SK-N-SH (cell line): ENCODE measurements at regions not wholly inside any gene's neighbourhood (a gene's known extent, or its start where the extent isn't known, plus 50 kb on each side); places are given as distances from the start of the nearest gene placed in this dataset.

Source experiments
- CTCF ChIA-PET: fragments of 300-600, 350-600 bp; formaldehyde crosslinking; extraction: SDS; loops from one replicate; lab custom pipeline; 2021; lab: Yijun Ruan, JAX
- POLR2A ChIA-PET: fragments of 350-600 bp; sonication (Branson Sonifier 250); formaldehyde crosslinking; extraction: SDS; loops from one replicate; lab custom pipeline; 2020; ENCODE audit warnings: antibody characterized with exemption, inconsistent platforms; lab: Yijun Ruan, JAX
- DNase-seq: peaks from one replicate; pipeline ENCODE4 v3.0.0; 2012
- H2AFZ ChIP-seq: fragments of 200-600 bp; sonication (generic); 2 replicates; pipeline ENCODE4 v1.8.1; 2016; ENCODE audit warnings: antibody characterized with exemption, mild to moderate bottlenecking, low read depth
- H3F3A ChIP-seq: fragments of 200-600 bp; sonication (generic); replicated peaks from 2 replicates; pipeline ENCODE3; 2016; ENCODE audit warnings: antibody characterized with exemption, mild to moderate bottlenecking; ENCODE audit not compliant: insufficient read depth
- H3K27ac ChIP-seq, 2 experiments: fragments of 200-500 bp in 1 of 2; fragments of 200-600 bp in 1 of 2; sonication (Bioruptor generic) in 1 of 2; sonication (generic), shearing (Covaris generic) in 1 of 2; 2 replicates each; pipeline versions ENCODE4 v1.5.1 to v1.6.1; 2014 to 2016; ENCODE audit warnings: low read depth in 2 of 2, inconsistent platforms in 1 of 2, low read length in 1 of 2, mild to moderate bottlenecking in 1 of 2, mixed read lengths in 1 of 2
- H3K27me3 ChIP-seq: fragments of 200-600 bp; sonication (generic), shearing (Covaris generic); 2 replicates; pipeline ENCODE4 v1.6.1; 2016; ENCODE audit warnings: mixed run types; ENCODE audit not compliant: insufficient read depth
- H3K36me3 ChIP-seq, 2 experiments: fragments of 200-500 bp in 1 of 2; fragments of 200-600 bp in 1 of 2; sonication (Bioruptor generic) in 1 of 2; sonication (generic) in 1 of 2; replicated peaks in 1 of 2; 2 replicates each; pipeline versions ENCODE3 to v1.5.1; 2014 to 2016; ENCODE audit warnings: low read length in 1 of 2, mild to moderate bottlenecking in 1 of 2; ENCODE audit not compliant: insufficient read depth in 2 of 2, control insufficient read depth in 1 of 2
- H3K4me1 ChIP-seq, 2 experiments: fragments of 200-500 bp in 1 of 2; fragments of 200-600 bp in 1 of 2; sonication (Bioruptor generic) in 1 of 2; sonication (generic), shearing (Covaris generic) in 1 of 2; 2 replicates each; pipeline versions ENCODE4 v1.5.1 to v1.6.1; 2014 to 2016; ENCODE audit warnings: low read depth in 1 of 2, low read length in 1 of 2, mixed run types in 1 of 2; ENCODE audit not compliant: insufficient read depth in 2 of 2, control insufficient read depth in 1 of 2
- H3K4me2 ChIP-seq: fragments of 200-600 bp; sonication (generic), shearing (Covaris generic); 2 replicates; pipeline ENCODE4 v1.6.1; 2017; ENCODE audit warnings: mixed run types
- H3K4me3 ChIP-seq, 2 experiments: fragments of 200-500 bp in 1 of 2; fragments of 200-600 bp in 1 of 2; sonication (Bioruptor generic) in 1 of 2; sonication (generic), shearing (Covaris generic) in 1 of 2; 2 replicates each; pipeline versions ENCODE4 v1.5.1 to v1.8.1; 2014 to 2016; ENCODE audit warnings: low read depth in 2 of 2, inconsistent platforms in 1 of 2, low read length in 1 of 2, mild to moderate bottlenecking in 1 of 2, mixed read lengths in 1 of 2, moderate library complexity in 1 of 2
- H3K79me2 ChIP-seq: fragments of 200-600 bp; sonication (generic); 2 replicates; pipeline ENCODE4 v1.8.1; 2017; ENCODE audit warnings: mild to moderate bottlenecking; ENCODE audit not compliant: insufficient read depth
- H3K9ac ChIP-seq: fragments of 200-600 bp; sonication (generic); 2 replicates; pipeline ENCODE4 v1.6.1; 2017; ENCODE audit warnings: mixed run types
- H3K9me2 ChIP-seq: fragments of 200-600 bp; sonication (generic); 2 replicates; pipeline ENCODE4 v1.6.1; 2017; ENCODE audit warnings: mixed run types
- H3K9me3 ChIP-seq: fragments of 200-600 bp; sonication (generic); 2 replicates; pipeline ENCODE4 v1.6.1; 2017; ENCODE audit warnings: mixed run types, mild to moderate bottlenecking, moderate library complexity
- H4K20me1 ChIP-seq: fragments of 200-600 bp; sonication (generic); 2 replicates; pipeline ENCODE4 v1.6.1; 2017; ENCODE audit warnings: mild to moderate bottlenecking, mixed run types; ENCODE audit not compliant: insufficient read depth
- CHD2 ChIP-seq: fragments of 150-350 bp; IDR thresholded peaks from 2 replicates; pipeline ENCODE4 v1.6.1; 2018; ENCODE audit warnings: low read length; ENCODE audit not compliant: partially characterized antibody
- FOSL2 ChIP-seq: IDR thresholded peaks from 2 replicates; pipeline ENCODE4 v1.4.0; 2012; ENCODE audit warnings: low read depth, mild to moderate bottlenecking, moderate library complexity, borderline replicate concordance
- FOXM1 ChIP-seq: IDR thresholded peaks from 2 replicates; pipeline ENCODE4 v1.4.0; 2012; ENCODE audit warnings: low read depth, mild to moderate bottlenecking
- MXI1 ChIP-seq: IDR thresholded peaks from 2 replicates; pipeline ENCODE4 v1.6.1; 2012; ENCODE audit warnings: mild to moderate bottlenecking, low read depth, low read length, improper control_type of control experiment
- NRF1 ChIP-seq: IDR thresholded peaks from 2 replicates; pipeline ENCODE4 v1.6.1; 2012; ENCODE audit warnings: low read depth, mild to moderate bottlenecking, low read length
- PBX3 ChIP-seq: IDR thresholded peaks from 2 replicates; pipeline ENCODE4; 2012
- POLR2AphosphoS5 ChIP-seq: IDR thresholded peaks from 2 replicates; pipeline ENCODE4 v1.6.1; 2012; ENCODE audit warnings: low read depth, low read length
- RAD21 ChIP-seq: IDR thresholded peaks from 2 replicates; pipeline ENCODE4 v1.6.1; 2012; ENCODE audit warnings: mild to moderate bottlenecking, low read length
- RXRA ChIP-seq: IDR thresholded peaks from 2 replicates; pipeline ENCODE4 v1.4.0; 2012; ENCODE audit warnings: low read depth, mild to moderate bottlenecking, borderline replicate concordance
- SMC3 ChIP-seq: IDR thresholded peaks from 2 replicates; pipeline ENCODE4 v1.6.1; 2012; ENCODE audit warnings: low read depth, low read length, improper control_type of control experiment
- TAF1 ChIP-seq: IDR thresholded peaks from 2 replicates; pipeline ENCODE4 v1.6.1; 2012; ENCODE audit warnings: low read depth, mild to moderate bottlenecking, low read length, moderate library complexity, borderline replicate concordance
- TCF12 ChIP-seq: IDR thresholded peaks from 2 replicates; pipeline ENCODE4 v1.4.0; 2012
- TEAD4 ChIP-seq: IDR thresholded peaks from 2 replicates; pipeline ENCODE4 v1.4.0; 2012; ENCODE audit warnings: mild to moderate bottlenecking, borderline replicate concordance; ENCODE audit not compliant: insufficient read depth
- USF1 ChIP-seq: IDR thresholded peaks from 2 replicates; pipeline ENCODE4 v1.4.0; 2012; ENCODE audit warnings: low read depth, borderline replicate concordance
- USF2 ChIP-seq: fragments of 150-350 bp; IDR thresholded peaks from 2 replicates; pipeline ENCODE4 v1.6.1; 2017; ENCODE audit warnings: antibody characterized with exemption, low read length, low read depth, borderline replicate concordance
- YY1 ChIP-seq: IDR thresholded peaks from 2 replicates; pipeline ENCODE4 v1.4.0; 2012; ENCODE audit warnings: low read depth, mild to moderate bottlenecking
- WGBS: methylation state at CpG from one replicate; pipeline ENCODE4 v1.1.6; 2017; ENCODE audit warnings: low lambda C conversion rate; 5-methylcytosine and 5-hydroxymethylcytosine counted together
- TF ChIP-seq, protein P1 (sequence below): IDR thresholded peaks from 2 replicates; pipeline ENCODE4 v1.4.0; 2012; ENCODE audit warnings: low read depth, borderline replicate concordance
- TF ChIP-seq, protein P2 (sequence below): fragments of 200-600 bp; sonication (generic); IDR thresholded peaks from 2 replicates; pipeline ENCODE4 v1.6.1; 2017; ENCODE audit warnings: antibody characterized with exemption, mild to moderate bottlenecking, moderate library complexity

- TF ChIP-seq CHD2 = no peak
- TF ChIP-seq, protein P1, sequence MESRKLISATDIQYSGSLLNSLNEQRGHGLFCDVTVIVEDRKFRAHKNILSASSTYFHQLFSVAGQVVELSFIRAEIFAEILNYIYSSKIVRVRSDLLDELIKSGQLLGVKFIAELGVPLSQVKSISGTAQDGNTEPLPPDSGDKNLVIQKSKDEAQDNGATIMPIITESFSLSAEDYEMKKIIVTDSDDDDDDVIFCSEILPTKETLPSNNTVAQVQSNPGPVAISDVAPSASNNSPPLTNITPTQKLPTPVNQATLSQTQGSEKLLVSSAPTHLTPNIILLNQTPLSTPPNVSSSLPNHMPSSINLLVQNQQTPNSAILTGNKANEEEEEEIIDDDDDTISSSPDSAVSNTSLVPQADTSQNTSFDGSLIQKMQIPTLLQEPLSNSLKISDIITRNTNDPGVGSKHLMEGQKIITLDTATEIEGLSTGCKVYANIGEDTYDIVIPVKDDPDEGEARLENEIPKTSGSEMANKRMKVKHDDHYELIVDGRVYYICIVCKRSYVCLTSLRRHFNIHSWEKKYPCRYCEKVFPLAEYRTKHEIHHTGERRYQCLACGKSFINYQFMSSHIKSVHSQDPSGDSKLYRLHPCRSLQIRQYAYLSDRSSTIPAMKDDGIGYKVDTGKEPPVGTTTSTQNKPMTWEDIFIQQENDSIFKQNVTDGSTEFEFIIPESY = no peak
- TF ChIP-seq TEAD4 = no peak
- TF ChIP-seq SMC3 = no peak
- TF ChIP-seq, protein P2, sequence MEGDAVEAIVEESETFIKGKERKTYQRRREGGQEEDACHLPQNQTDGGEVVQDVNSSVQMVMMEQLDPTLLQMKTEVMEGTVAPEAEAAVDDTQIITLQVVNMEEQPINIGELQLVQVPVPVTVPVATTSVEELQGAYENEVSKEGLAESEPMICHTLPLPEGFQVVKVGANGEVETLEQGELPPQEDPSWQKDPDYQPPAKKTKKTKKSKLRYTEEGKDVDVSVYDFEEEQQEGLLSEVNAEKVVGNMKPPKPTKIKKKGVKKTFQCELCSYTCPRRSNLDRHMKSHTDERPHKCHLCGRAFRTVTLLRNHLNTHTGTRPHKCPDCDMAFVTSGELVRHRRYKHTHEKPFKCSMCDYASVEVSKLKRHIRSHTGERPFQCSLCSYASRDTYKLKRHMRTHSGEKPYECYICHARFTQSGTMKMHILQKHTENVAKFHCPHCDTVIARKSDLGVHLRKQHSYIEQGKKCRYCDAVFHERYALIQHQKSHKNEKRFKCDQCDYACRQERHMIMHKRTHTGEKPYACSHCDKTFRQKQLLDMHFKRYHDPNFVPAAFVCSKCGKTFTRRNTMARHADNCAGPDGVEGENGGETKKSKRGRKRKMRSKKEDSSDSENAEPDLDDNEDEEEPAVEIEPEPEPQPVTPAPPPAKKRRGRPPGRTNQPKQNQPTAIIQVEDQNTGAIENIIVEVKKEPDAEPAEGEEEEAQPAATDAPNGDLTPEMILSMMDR = no peak
- no peak for TF ChIP-seq TAF1
- no peak for TF ChIP-seq NRF1
- TF ChIP-seq FOXM1 = no peak
- H3K9ac ChIP-seq = no peak overlapping the region
- H4K20me1 ChIP-seq = no peaks in the 10 kb centered on the region
- POLR2A ChIA-PET = no interaction called here
- H3K36me3 ChIP-seq = peaks cover 0 to 22% of the 10 kb centered on the region in 2 experiments
- no peak overlapping the region for H2AFZ ChIP-seq
- H3F3A ChIP-seq = peaks cover 7% of the 10 kb centered on the region
- no peaks in the 10 kb centered on the region for H3K27me3 ChIP-seq
- H3K9me2 ChIP-seq = no peaks in the 10 kb centered on the region
- no peak overlapping the region for H3K27ac ChIP-seq
- H3K4me3 ChIP-seq = no peak overlapping the region
- H3K9me3 ChIP-seq = no peaks in the 10 kb centered on the region
- 77% methylated on average over 7 of the region's 7 CpGs for WGBS
- no peaks in the 10 kb centered on the region for H3K79me2 ChIP-seq
- H3K4me2 ChIP-seq = no peak overlapping the region
- no peak for DNase-seq
- peaks cover 0 to 5% of the 10 kb centered on the region in 2 experiments; a peak in 1 of 4 replicates for H3K4me1 ChIP-seq
- CTCF ChIA-PET = no interaction called here
These were observed 151.6 kb downstream of the PALM2AKAP2 start for GRCh38 chr9:109931623-109932022.

GRCh38 chr9:109934136-109934856 lies 154.3 kb downstream of the PALM2AKAP2 start:
- POLR2A ChIA-PET = no interaction called here
- no peak overlapping the region for H3K4me3 ChIP-seq
- H3K9me2 ChIP-seq = no peaks in the 10 kb centered on the region
- no peak overlapping the region for H3K9ac ChIP-seq
- H2AFZ ChIP-seq = no peak overlapping the region
- no peaks in the 10 kb centered on the region for H4K20me1 ChIP-seq
- no peaks in the 10 kb centered on the region for H3K79me2 ChIP-seq
- H3K36me3 ChIP-seq = peaks cover 0 to 19% of the 10 kb centered on the region in 2 experiments
- no peak overlapping the region for H3K27ac ChIP-seq
- 89% methylated on average over 5 of the region's 5 CpGs for WGBS
- no peaks in the 10 kb centered on the region for H3K9me3 ChIP-seq
- H3F3A ChIP-seq = peaks cover 7% of the 10 kb centered on the region
- peaks cover 0 to 5% of the 10 kb centered on the region in 2 experiments; a peak in 1 of 4 replicates for H3K4me1 ChIP-seq
- CTCF ChIA-PET = interaction anchor here (0.9 kb wide), 1 partner anchor 12 kb away, joined by 3 read pairs; no protein-coding TSS in a partner anchor
- no peak for DNase-seq
- H3K4me2 ChIP-seq = no peak overlapping the region
- H3K27me3 ChIP-seq = no peaks in the 10 kb centered on the region
- TF ChIP-seq RXRA = no peak
- TF ChIP-seq FOXM1 = no peak
- TF ChIP-seq MXI1 = no peak
- no peak for TF ChIP-seq FOSL2
- no peak for TF ChIP-seq RAD21
- TF ChIP-seq PBX3 = no peak
- TF ChIP-seq USF1 = no peak
- TF ChIP-seq TCF12 = no peak
- no peak for TF ChIP-seq USF2
- TF ChIP-seq, protein P1 = no peak
- no peak for TF ChIP-seq TEAD4
- TF ChIP-seq YY1 = no peak
- no peak for TF ChIP-seq POLR2AphosphoS5
